ENCODE measurements at regions not wholly inside any gene's neighbourhood (a gene's known extent, or its start where the extent isn't known, plus 50 kb on each side); places are given as distances from the start of the nearest gene placed in this dataset.

GRCh38 chr20:50409495-50409894 is 100.7 kb upstream of the PTPN1 start:
- no peak for DNase-seq

- DNase-seq, result no peak
These were observed 99.8 kb upstream of the PTPN1 start for GRCh38 chr20:50410343-50410742.

- DNase-seq, result no peak
These were observed 98.1 kb upstream of the PTPN1 start for GRCh38 chr20:50412069-50412468.

GRCh38 chr20:50412499-50412898 is 97.7 kb upstream of the PTPN1 start:
- DNase-seq, result no peak

- no peak for DNase-seq
These were observed 97.1 kb upstream of the PTPN1 start for GRCh38 chr20:50413088-50413500.

GRCh38 chr20:50415021-50415515 is 95.1 kb upstream of the PTPN1 start:
- no peak for DNase-seq

GRCh38 chr20:50415516-50416268 is 94.5 kb upstream of the PTPN1 start:
- DNase-seq, result peak; percentile 97

GRCh38 chr20:50416269-50417022 is 93.7 kb upstream of the PTPN1 start:
- DNase-seq, result no peak

GRCh38 chr20:50417023-50417329 is 93.2 kb upstream of the PTPN1 start:
- DNase-seq, result no peak

GRCh38 chr20:50417484-50418235 is 92.5 kb upstream of the PTPN1 start:
- DNase-seq, result no peak

- DNase-seq, result no peak
These were observed 91.1 kb upstream of the PTPN1 start for GRCh38 chr20:50418890-50419642.

- no peak for DNase-seq
These were observed 89.8 kb upstream of the PTPN1 start for GRCh38 chr20:50420380-50420779.

- DNase-seq, result no peak
These were observed 88.5 kb upstream of the PTPN1 start for GRCh38 chr20:50421356-50422340.

- no peak for DNase-seq
These were observed 86.4 kb upstream of the PTPN1 start for GRCh38 chr20:50423758-50424157.

- no peak for DNase-seq
These were observed 85.1 kb upstream of the PTPN1 start for GRCh38 chr20:50425076-50425475.

GRCh38 chr20:50426866-50427718 is 83.1 kb upstream of the PTPN1 start:
- no peak for DNase-seq

- no peak for DNase-seq
These were observed 82.5 kb upstream of the PTPN1 start for GRCh38 chr20:50427719-50428083.

GRCh38 chr20:50428097-50428828 is 81.9 kb upstream of the PTPN1 start:
- DNase-seq, result no peak

GRCh38 chr20:50429412-50429811 is 80.8 kb upstream of the PTPN1 start:
- no peak for DNase-seq

- no peak for DNase-seq
These were observed 79.1 kb upstream of the PTPN1 start for GRCh38 chr20:50431066-50431450.

All from femur (tissue), 1 donor.